ENCODE measurements at regions not wholly inside any gene's neighbourhood (a gene's known extent, or its start where the extent isn't known, plus 50 kb on each side); places are given as distances from the start of the nearest gene placed in this dataset.

DNA sequence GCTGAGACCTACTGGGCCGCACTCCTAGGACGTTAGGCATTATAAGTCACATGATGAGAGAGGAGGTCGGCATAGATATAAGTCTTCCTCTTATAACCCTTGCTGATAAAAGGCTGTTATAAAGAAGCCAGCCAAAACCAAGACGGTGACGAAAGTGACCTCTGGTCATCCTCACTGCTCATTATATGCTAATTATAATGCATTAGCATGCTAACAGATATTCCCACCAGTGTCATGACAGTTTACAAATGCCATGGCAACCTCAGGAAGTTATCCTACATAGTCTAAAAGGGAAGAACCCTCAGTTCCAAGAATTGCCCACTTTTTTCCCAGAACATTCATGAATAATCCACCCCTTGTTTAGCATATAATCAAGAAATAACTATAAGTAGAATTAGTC is 222.4 kb downstream of the TLE1 start:
- DNase-seq (ENCODE audit: low read depth) = no peak
- H3K4me3 ChIP-seq (ENCODE audit: low read depth, low read length) = no peak overlapping the region
- TF ChIP-seq POLR2A (IDR thresholded peaks at IDR 0.05; ENCODE audit: extremely low read depth, insufficient read length) = no peak
- TF ChIP-seq, protein P1, sequence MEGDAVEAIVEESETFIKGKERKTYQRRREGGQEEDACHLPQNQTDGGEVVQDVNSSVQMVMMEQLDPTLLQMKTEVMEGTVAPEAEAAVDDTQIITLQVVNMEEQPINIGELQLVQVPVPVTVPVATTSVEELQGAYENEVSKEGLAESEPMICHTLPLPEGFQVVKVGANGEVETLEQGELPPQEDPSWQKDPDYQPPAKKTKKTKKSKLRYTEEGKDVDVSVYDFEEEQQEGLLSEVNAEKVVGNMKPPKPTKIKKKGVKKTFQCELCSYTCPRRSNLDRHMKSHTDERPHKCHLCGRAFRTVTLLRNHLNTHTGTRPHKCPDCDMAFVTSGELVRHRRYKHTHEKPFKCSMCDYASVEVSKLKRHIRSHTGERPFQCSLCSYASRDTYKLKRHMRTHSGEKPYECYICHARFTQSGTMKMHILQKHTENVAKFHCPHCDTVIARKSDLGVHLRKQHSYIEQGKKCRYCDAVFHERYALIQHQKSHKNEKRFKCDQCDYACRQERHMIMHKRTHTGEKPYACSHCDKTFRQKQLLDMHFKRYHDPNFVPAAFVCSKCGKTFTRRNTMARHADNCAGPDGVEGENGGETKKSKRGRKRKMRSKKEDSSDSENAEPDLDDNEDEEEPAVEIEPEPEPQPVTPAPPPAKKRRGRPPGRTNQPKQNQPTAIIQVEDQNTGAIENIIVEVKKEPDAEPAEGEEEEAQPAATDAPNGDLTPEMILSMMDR (IDR thresholded peaks at IDR 0.05; ENCODE audit: low read depth, low read length) = no peak
- no peak for TF ChIP-seq MAX (IDR thresholded peaks at IDR 0.05; ENCODE audit: low read depth, low read length)
- TF ChIP-seq MYC (IDR thresholded peaks at IDR 0.05; ENCODE audit: low read depth, low read length) = no peak

DNA sequence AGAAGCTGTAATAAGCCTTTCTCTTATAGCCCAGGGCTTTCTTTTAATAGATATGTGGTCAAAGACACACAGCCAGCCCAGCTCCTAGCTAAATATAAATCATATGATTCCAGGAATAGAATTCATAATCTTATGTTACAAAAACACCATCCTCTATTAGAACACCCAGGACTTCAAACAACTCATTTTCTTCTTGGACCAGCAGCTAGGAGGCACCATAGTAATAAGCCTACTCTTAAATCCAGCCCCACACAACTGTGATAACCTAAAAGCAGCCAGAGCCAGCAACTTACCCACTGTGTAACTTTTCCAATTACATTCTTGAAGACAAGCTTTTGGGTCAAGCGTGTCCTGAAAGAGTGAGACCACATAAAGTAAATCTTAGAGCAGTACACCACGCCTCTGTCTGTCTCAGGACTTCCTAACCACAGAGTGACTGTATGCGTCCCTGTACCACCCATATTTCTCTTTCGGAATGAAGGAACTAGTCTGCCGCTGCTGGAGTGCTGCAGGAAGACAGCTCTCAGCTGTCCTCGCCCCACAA is 223.8 kb downstream of the TLE1 start:
- H3K4me3 ChIP-seq (ENCODE audit: low read depth, low read length) = no peak overlapping the region
- TF ChIP-seq POLR2A (IDR thresholded peaks at IDR 0.05; ENCODE audit: extremely low read depth, insufficient read length) (no peak), MAX (IDR thresholded peaks at IDR 0.05; ENCODE audit: low read depth, low read length) (no peak), MYC (IDR thresholded peaks at IDR 0.05; ENCODE audit: low read depth, low read length) (no peak)
- TF ChIP-seq, protein P1 (IDR thresholded peaks at IDR 0.05; ENCODE audit: low read depth, low read length) = no peak
- no peak for DNase-seq (ENCODE audit: low read depth)

DNA sequence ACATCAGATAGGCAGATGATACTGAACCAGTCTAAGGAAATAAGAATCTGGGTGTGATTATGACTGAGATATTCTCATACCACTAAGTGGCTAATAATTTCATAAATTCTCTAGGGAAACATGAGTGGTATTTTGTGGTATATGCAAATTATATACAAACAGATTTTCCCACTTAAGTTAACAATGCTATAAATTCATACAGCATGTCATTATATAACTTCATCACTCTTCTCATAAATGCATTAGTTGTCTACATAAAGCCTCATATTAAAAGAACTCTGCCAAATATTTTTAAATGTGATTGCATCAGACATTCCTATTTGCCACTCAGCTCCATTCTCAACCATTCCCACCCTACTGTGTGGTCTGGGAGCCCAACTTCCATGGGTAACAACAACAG is 226.5 kb downstream of the TLE1 start:
- no peak for DNase-seq (ENCODE audit: low read depth)
- TF ChIP-seq, protein P1 (IDR thresholded peaks at IDR 0.05; ENCODE audit: low read depth, low read length) = no peak
- TF ChIP-seq MYC (IDR thresholded peaks at IDR 0.05; ENCODE audit: low read depth, low read length) = no peak
- no peak for TF ChIP-seq MAX (IDR thresholded peaks at IDR 0.05; ENCODE audit: low read depth, low read length)
- TF ChIP-seq POLR2A (IDR thresholded peaks at IDR 0.05; ENCODE audit: extremely low read depth, insufficient read length) = no peak

DNA sequence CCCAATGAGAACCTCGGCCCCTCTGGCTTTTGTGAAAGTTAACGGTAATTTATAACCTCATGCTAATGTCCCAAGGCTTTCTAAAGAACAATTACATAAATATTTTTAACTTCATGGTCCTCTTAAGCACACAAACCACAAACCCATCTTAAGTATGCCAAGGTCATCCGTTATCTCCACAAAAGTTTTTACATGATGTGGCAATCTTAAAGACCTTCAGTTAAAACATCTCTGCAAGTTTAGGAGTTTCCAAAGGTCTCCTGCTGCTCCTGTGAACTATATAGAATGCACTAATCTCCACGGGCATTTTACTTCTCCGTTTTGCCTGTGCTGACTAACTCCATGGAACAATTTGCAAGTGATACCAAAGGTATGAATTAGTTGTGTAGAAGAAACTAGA is 228.2 kb downstream of the TLE1 start:
- no peak for DNase-seq (ENCODE audit: low read depth)
- H3K4me3 ChIP-seq (ENCODE audit: low read depth, low read length) = no peak overlapping the region
- no peak for TF ChIP-seq MAX (IDR thresholded peaks at IDR 0.05; ENCODE audit: low read depth, low read length)
- no peak for TF ChIP-seq POLR2A (IDR thresholded peaks at IDR 0.05; ENCODE audit: extremely low read depth, insufficient read length)
- TF ChIP-seq, protein P1 (IDR thresholded peaks at IDR 0.05; ENCODE audit: low read depth, low read length) = no peak
- no peak for TF ChIP-seq MYC (IDR thresholded peaks at IDR 0.05; ENCODE audit: low read depth, low read length)

More for the DNA sequence above, 226.5 kb downstream of the TLE1 start:
- no peak overlapping the region for H3K4me3 ChIP-seq (ENCODE audit: low read depth, low read length)

DNA sequence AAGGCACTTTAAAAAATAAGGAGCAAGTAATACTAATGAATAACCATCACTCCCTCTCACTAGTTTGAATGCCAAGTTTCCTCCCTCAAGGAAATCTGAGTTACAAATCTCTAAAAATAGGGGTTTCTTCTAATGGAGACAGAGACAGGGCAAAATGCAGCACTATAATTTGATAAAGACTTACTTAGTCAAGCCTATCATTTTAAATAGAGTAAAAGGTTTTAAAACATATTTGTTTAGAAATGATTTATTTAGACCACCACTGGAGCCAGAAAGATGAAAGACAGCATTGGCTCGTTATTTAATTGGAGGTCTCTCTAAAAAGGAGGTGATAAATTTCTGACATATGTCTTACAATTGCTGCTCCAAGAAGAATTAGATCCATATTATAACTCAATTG is 228.7 kb downstream of the TLE1 start:
- DNase-seq (ENCODE audit: low read depth) = no peak
- no peak overlapping the region for H3K4me3 ChIP-seq (ENCODE audit: low read depth, low read length)
- no peak for TF ChIP-seq MAX (IDR thresholded peaks at IDR 0.05; ENCODE audit: low read depth, low read length)
- no peak for TF ChIP-seq POLR2A (IDR thresholded peaks at IDR 0.05; ENCODE audit: extremely low read depth, insufficient read length)
- TF ChIP-seq, protein P1 (IDR thresholded peaks at IDR 0.05; ENCODE audit: low read depth, low read length) = no peak
- no peak for TF ChIP-seq MYC (IDR thresholded peaks at IDR 0.05; ENCODE audit: low read depth, low read length)
